ENCODE measurements at regions not wholly inside any gene's neighbourhood (a gene's known extent, or its start where the extent isn't known, plus 50 kb on each side); places are given as distances from the start of the nearest gene placed in this dataset.
"Not testable (repeated sequence)": the region's sequence is repeated elsewhere in the genome, so short reads cannot be mapped to it uniquely, and the experiment has no call there.

DNA sequence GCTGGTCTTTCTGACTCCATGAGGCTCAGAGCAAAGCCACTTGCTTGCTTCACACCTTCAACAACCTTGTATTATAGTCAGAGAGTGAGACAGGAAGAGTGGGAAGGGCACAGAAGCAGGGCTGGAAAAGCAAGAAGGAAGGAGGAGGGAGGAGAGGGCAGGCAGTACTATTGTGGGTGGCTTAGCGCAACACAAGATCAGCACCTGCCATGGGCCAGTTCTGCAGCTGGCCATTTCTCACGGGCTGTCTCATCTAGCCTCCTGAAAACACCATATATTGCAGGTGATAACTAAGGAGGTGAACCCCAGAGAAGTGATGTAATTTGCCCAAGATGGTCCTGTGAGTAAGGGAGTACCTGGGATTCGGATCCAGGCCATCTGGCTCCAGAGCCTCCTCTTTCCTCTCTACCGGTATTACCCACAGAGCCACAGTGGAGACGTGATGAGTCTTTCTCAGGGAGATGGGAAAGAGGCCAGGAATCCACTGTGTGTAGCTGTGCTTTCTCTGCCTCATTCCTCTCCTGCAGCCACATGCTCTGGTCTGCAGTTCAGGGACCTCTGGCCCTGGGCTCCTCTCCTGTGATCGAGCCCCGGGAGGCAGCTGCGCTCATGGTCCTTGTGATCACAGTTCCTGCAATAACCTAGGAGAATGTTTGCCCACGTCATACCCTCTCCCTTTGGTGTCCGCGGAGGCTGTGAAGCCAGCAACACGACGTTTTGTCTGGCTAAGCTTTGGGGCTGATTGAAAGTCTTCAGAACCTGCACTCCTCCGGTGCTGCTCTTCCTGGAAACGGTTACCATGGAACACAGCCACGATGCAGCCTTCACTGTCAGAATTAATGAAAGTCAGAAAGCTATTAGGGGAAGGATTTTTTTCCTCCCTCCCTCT lies 178.1 kb upstream of the CCL2 start:
- Mint-ChIP-seq H3K9me3 (ENCODE audit: unreplicated experiment) (peaks cover 40% of the 10 kb centered on the region), H3K36me3 (ENCODE audit: insufficient read depth, unreplicated experiment) (no peaks in the 10 kb centered on the region), H3K27ac (ENCODE audit: low read depth, unreplicated experiment) (no peak overlapping the region), H3K4me1 (ENCODE audit: insufficient read depth, unreplicated experiment) (no peaks in the 10 kb centered on the region), H3K27me3 (ENCODE audit: insufficient read depth, unreplicated experiment) (no peaks in the 10 kb centered on the region), H3K4me3 (ENCODE audit: unreplicated experiment) (no peak overlapping the region)
- CTCF ChIA-PET, result no interaction called here
- intact Hi-C loops (cut with micrococcal nuclease), result no loop called here
- BruUV-seq (replicated peaks), result no TSS peak
- POLR2A ChIA-PET, result no interaction called here
- TF ChIP-seq, protein P1, sequence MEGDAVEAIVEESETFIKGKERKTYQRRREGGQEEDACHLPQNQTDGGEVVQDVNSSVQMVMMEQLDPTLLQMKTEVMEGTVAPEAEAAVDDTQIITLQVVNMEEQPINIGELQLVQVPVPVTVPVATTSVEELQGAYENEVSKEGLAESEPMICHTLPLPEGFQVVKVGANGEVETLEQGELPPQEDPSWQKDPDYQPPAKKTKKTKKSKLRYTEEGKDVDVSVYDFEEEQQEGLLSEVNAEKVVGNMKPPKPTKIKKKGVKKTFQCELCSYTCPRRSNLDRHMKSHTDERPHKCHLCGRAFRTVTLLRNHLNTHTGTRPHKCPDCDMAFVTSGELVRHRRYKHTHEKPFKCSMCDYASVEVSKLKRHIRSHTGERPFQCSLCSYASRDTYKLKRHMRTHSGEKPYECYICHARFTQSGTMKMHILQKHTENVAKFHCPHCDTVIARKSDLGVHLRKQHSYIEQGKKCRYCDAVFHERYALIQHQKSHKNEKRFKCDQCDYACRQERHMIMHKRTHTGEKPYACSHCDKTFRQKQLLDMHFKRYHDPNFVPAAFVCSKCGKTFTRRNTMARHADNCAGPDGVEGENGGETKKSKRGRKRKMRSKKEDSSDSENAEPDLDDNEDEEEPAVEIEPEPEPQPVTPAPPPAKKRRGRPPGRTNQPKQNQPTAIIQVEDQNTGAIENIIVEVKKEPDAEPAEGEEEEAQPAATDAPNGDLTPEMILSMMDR (IDR thresholded peaks at IDR 0.05; ENCODE audit: unreplicated experiment), result no peak
- DNase-seq (ENCODE audit: unreplicated experiment), result no peak

DNA sequence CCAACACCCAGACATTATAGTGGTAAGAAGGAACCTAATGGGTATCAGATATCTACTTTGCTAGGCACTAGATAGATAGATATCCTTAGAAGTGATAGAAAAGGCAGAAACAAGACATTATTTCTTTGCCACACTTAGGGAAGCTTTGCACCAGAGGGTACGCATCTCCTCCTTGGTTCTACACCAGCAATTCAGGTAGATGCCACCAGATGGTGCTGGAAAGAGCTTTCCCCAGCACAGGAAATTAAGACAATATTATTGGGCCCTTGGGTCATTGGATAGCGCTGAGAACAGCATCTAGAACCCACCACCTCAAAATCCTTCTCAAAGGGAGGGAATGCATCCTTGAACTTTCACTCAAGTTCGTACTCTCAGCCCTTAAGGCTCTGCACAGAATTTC lies 173.8 kb upstream of the CCL2 start:
- Mint-ChIP-seq H3K4me3 (ENCODE audit: unreplicated experiment) (no peak overlapping the region), H3K4me1 (ENCODE audit: insufficient read depth, unreplicated experiment) (no peaks in the 10 kb centered on the region), H3K36me3 (ENCODE audit: insufficient read depth, unreplicated experiment) (no peaks in the 10 kb centered on the region), H3K27ac (ENCODE audit: low read depth, unreplicated experiment) (no peak overlapping the region), H3K27me3 (ENCODE audit: insufficient read depth, unreplicated experiment) (no peaks in the 10 kb centered on the region), H3K9me3 (ENCODE audit: unreplicated experiment) (peaks cover 38% of the 10 kb centered on the region)
- TF ChIP-seq, protein P1 (IDR thresholded peaks at IDR 0.05; ENCODE audit: unreplicated experiment), result no peak
- intact Hi-C loops (cut with micrococcal nuclease), result no loop called here
- no peak for DNase-seq (ENCODE audit: unreplicated experiment)
- CTCF ChIA-PET, result interaction anchor here (0.5 to 0.9 kb wide), 3 partner anchors 10 to 764 kb away, joined by 3 to 4 read pairs (median 3); no protein-coding TSS in a partner anchor
- POLR2A ChIA-PET, result no interaction called here
- no TSS peak for BruUV-seq (replicated peaks)

DNA sequence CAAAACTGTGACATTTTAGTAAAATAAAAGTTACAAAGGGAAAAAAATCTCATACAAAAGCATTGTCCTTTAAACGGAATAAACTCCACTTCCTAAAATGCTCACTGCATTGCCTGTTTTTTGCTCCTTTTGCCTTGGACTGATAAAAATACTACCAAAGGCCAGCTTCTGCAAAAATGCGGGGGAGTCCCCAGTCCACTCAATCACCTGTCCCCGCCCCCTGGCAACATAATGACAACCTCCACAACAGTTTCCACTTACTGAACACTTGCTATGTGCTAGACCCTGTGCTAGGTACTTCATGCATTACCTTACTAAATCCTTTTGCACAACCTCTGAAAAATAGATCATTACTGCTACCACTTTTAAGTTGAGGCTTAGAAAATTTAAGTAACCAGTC lies 172.7 kb upstream of the CCL2 start:
- H3K4me1 Mint-ChIP-seq (ENCODE audit: insufficient read depth, unreplicated experiment), result no peaks in the 10 kb centered on the region
- BruUV-seq (replicated peaks), result no TSS peak
- TF ChIP-seq, protein P1 (IDR thresholded peaks at IDR 0.05; ENCODE audit: unreplicated experiment), result no peak
- H3K27ac Mint-ChIP-seq (ENCODE audit: low read depth, unreplicated experiment), result no peak overlapping the region
- POLR2A ChIA-PET, result no interaction called here
- peaks cover 30% of the 10 kb centered on the region for H3K9me3 Mint-ChIP-seq (ENCODE audit: unreplicated experiment)
- H3K27me3 Mint-ChIP-seq (ENCODE audit: insufficient read depth, unreplicated experiment), result no peaks in the 10 kb centered on the region
- no peaks in the 10 kb centered on the region for H3K36me3 Mint-ChIP-seq (ENCODE audit: insufficient read depth, unreplicated experiment)
- DNase-seq (ENCODE audit: unreplicated experiment), result no peak
- intact Hi-C loops (cut with micrococcal nuclease), result no loop called here
- H3K4me3 Mint-ChIP-seq (ENCODE audit: unreplicated experiment), result no peak overlapping the region
- CTCF ChIA-PET, result no interaction called here

DNA sequence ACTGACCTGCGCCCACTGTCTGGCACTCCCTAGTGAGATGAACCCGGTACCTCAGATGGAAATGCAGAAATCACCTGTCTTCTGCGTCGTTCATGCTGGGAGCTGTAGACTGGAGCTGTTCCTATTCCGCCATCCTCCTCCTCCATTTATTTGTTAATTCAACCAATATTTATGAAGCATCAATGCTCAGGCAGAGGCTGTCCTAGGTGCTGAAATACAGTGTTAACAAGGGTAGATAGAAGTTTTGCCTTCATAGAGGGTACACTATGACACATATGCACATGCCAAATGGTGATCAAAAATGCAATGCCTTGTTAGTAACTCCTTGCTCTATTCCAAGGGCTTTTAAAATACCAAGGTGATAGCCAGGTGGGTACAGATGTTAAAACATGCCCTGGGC lies 166.0 kb upstream of the CCL2 start:
- intact Hi-C loops (cut with micrococcal nuclease); BruUV-seq (replicated peaks); H3K4me1 Mint-ChIP-seq (ENCODE audit: insufficient read depth, unreplicated experiment); DNase-seq (ENCODE audit: unreplicated experiment); CTCF ChIA-PET; H3K4me3 Mint-ChIP-seq (ENCODE audit: unreplicated experiment); POLR2A ChIA-PET; H3K27ac Mint-ChIP-seq (ENCODE audit: low read depth, unreplicated experiment); H3K36me3 Mint-ChIP-seq (ENCODE audit: insufficient read depth, unreplicated experiment); H3K27me3 Mint-ChIP-seq (ENCODE audit: insufficient read depth, unreplicated experiment): not testable (repeated sequence)
- peaks cover 38% of the 10 kb centered on the region for H3K9me3 Mint-ChIP-seq (ENCODE audit: unreplicated experiment)

Measured in MCF 10A (cell line).